ENCODE measurements at regions not wholly inside any gene's neighbourhood (a gene's known extent, or its start where the extent isn't known, plus 50 kb on each side); places are given as distances from the start of the nearest gene placed in this dataset.

GRCh38 chr5:26737348-26738265, 300.8 kb downstream of the CDH9 start:
- Mint-ChIP-seq H3K36me3 (no peaks in the 10 kb centered on the region), H3K27ac (no peak overlapping the region), H3K9me3 (no peaks in the 10 kb centered on the region), H3K27me3 (no peaks in the 10 kb centered on the region), H3K4me1 (no peaks in the 10 kb centered on the region), H3K4me3 (no peak overlapping the region)
- ATAC-seq (ENCODE audit: low read depth) (no peak), DNase-seq (ENCODE audit: low spot score in 2 of 2) (no peak)

- no peak for ATAC-seq (ENCODE audit: low read depth)
- Mint-ChIP-seq H3K27me3 (no peaks in the 10 kb centered on the region), H3K4me1 (no peaks in the 10 kb centered on the region), H3K4me3 (no peak overlapping the region), H3K27ac (no peak overlapping the region), H3K9me3 (peaks cover 8% of the 10 kb centered on the region), H3K36me3 (no peaks in the 10 kb centered on the region)
- DNase-seq (ENCODE audit: low spot score in 2 of 2): no peak
These were observed 310.5 kb downstream of the CDH9 start for GRCh38 chr5:26727916-26728315.

- Mint-ChIP-seq H3K4me1 (no peaks in the 10 kb centered on the region), H3K36me3 (no peaks in the 10 kb centered on the region), H3K27me3 (no peaks in the 10 kb centered on the region), H3K4me3 (no peak overlapping the region), H3K9me3 (peaks cover 3% of the 10 kb centered on the region), H3K27ac (no peak overlapping the region)
- DNase-seq (ENCODE audit: low spot score in 2 of 2) (no peak), ATAC-seq (ENCODE audit: low read depth) (no peak)
These were observed 318.6 kb downstream of the CDH9 start for GRCh38 chr5:26719803-26720202.

- no peak for DNase-seq (ENCODE audit: low spot score in 2 of 2)
- Mint-ChIP-seq H3K4me3 (no peak overlapping the region), H3K36me3 (no peaks in the 10 kb centered on the region), H3K27me3 (no peaks in the 10 kb centered on the region), H3K4me1 (no peaks in the 10 kb centered on the region), H3K9me3 (no peaks in the 10 kb centered on the region), H3K27ac (no peak overlapping the region)
- no peak for ATAC-seq (ENCODE audit: low read depth)
These were observed 337.5 kb downstream of the CDH9 start for GRCh38 chr5:26700759-26701384.

GRCh38 chr5:26692952-26693351, 345.4 kb downstream of the CDH9 start:
- ATAC-seq (ENCODE audit: low read depth): no peak
- Mint-ChIP-seq H3K27ac (no peak overlapping the region), H3K9me3 (peaks cover 4% of the 10 kb centered on the region), H3K4me3 (no peak overlapping the region), H3K4me1 (no peaks in the 10 kb centered on the region), H3K36me3 (no peaks in the 10 kb centered on the region), H3K27me3 (no peaks in the 10 kb centered on the region)
- DNase-seq (ENCODE audit: low spot score in 2 of 2): no peak

- DNase-seq (ENCODE audit: low spot score in 2 of 2) (no peak), ATAC-seq (ENCODE audit: low read depth) (no peak)
- Mint-ChIP-seq H3K9me3 (peaks cover 4% of the 10 kb centered on the region), H3K36me3 (no peaks in the 10 kb centered on the region), H3K4me1 (no peaks in the 10 kb centered on the region), H3K27ac (no peak overlapping the region), H3K4me3 (no peak overlapping the region), H3K27me3 (no peaks in the 10 kb centered on the region)
These were observed 346.9 kb downstream of the CDH9 start for GRCh38 chr5:26691486-26691885.

GRCh38 chr5:26690511-26690910, 347.9 kb downstream of the CDH9 start:
- ATAC-seq (ENCODE audit: low read depth): no peak
- H3K9me3 Mint-ChIP-seq: peaks cover 5% of the 10 kb centered on the region
- H3K36me3 Mint-ChIP-seq: no peaks in the 10 kb centered on the region

GRCh38 chr5:26681861-26682260, 356.5 kb downstream of the CDH9 start:
- H3K27ac Mint-ChIP-seq: no peak overlapping the region
- no peak overlapping the region for H3K4me3 Mint-ChIP-seq
- no peaks in the 10 kb centered on the region for H3K4me1 Mint-ChIP-seq
- ATAC-seq (ENCODE audit: low read depth) (no peak), DNase-seq (ENCODE audit: low spot score in 2 of 2) (no peak)
- H3K9me3 Mint-ChIP-seq: peaks cover 8% of the 10 kb centered on the region
- H3K36me3 Mint-ChIP-seq: no peaks in the 10 kb centered on the region
- no peaks in the 10 kb centered on the region for H3K27me3 Mint-ChIP-seq

More at GRCh38 chr5:26690511-26690910, 347.9 kb downstream of the CDH9 start:
- H3K4me3 Mint-ChIP-seq: no peak overlapping the region
- no peaks in the 10 kb centered on the region for H3K4me1 Mint-ChIP-seq
- no peak for DNase-seq (ENCODE audit: low spot score in 2 of 2)
- H3K27me3 Mint-ChIP-seq: no peaks in the 10 kb centered on the region
- H3K27ac Mint-ChIP-seq: no peak overlapping the region

- H3K9me3 Mint-ChIP-seq: peaks cover 3% of the 10 kb centered on the region
These were observed 363.5 kb downstream of the CDH9 start for GRCh38 chr5:26674846-26675245.

GRCh38 chr5:26669523-26669922, 368.9 kb downstream of the CDH9 start:
- no peak overlapping the region for H3K4me3 Mint-ChIP-seq
- H3K36me3 Mint-ChIP-seq: no peaks in the 10 kb centered on the region
- DNase-seq (ENCODE audit: low spot score in 2 of 2) (no peak), ATAC-seq (ENCODE audit: low read depth) (no peak)
- no peaks in the 10 kb centered on the region for H3K4me1 Mint-ChIP-seq
- no peak overlapping the region for H3K27ac Mint-ChIP-seq
- H3K9me3 Mint-ChIP-seq: peaks cover 4% of the 10 kb centered on the region
- no peaks in the 10 kb centered on the region for H3K27me3 Mint-ChIP-seq

More at GRCh38 chr5:26674846-26675245, 363.5 kb downstream of the CDH9 start:
- Mint-ChIP-seq H3K4me1 (no peaks in the 10 kb centered on the region), H3K27ac (no peak overlapping the region), H3K4me3 (no peak overlapping the region), H3K27me3 (no peaks in the 10 kb centered on the region), H3K36me3 (no peaks in the 10 kb centered on the region)
- ATAC-seq (ENCODE audit: low read depth) (no peak), DNase-seq (ENCODE audit: low spot score in 2 of 2) (no peak)

- Mint-ChIP-seq H3K27me3 (no peaks in the 10 kb centered on the region), H3K4me1 (no peaks in the 10 kb centered on the region), H3K36me3 (no peaks in the 10 kb centered on the region), H3K4me3 (no peak overlapping the region), H3K9me3 (peaks cover 4% of the 10 kb centered on the region), H3K27ac (no peak overlapping the region)
- ATAC-seq (ENCODE audit: low read depth): no peak
- no peak for DNase-seq (ENCODE audit: low spot score in 2 of 2)
These were observed 369.4 kb downstream of the CDH9 start for GRCh38 chr5:26669031-26669430.

- Mint-ChIP-seq H3K36me3 (no peaks in the 10 kb centered on the region), H3K9me3 (peaks cover 1% of the 10 kb centered on the region), H3K4me3 (no peak overlapping the region), H3K27me3 (no peaks in the 10 kb centered on the region), H3K27ac (no peak overlapping the region), H3K4me1 (no peaks in the 10 kb centered on the region)
- ATAC-seq (ENCODE audit: low read depth) (no peak), DNase-seq (ENCODE audit: low spot score in 2 of 2) (no peak)
These were observed 372.0 kb downstream of the CDH9 start for GRCh38 chr5:26666371-26666770.

- DNase-seq (ENCODE audit: low spot score in 2 of 2) (no peak), ATAC-seq (ENCODE audit: low read depth) (no peak)
- Mint-ChIP-seq H3K27me3 (no peaks in the 10 kb centered on the region), H3K4me3 (no peak overlapping the region), H3K36me3 (no peaks in the 10 kb centered on the region), H3K27ac (no peak overlapping the region), H3K9me3 (peaks cover 1% of the 10 kb centered on the region), H3K4me1 (no peaks in the 10 kb centered on the region)
These were observed 374.9 kb downstream of the CDH9 start for GRCh38 chr5:26663500-26663899.

- Mint-ChIP-seq H3K9me3 (peaks cover 1% of the 10 kb centered on the region), H3K36me3 (no peaks in the 10 kb centered on the region), H3K27me3 (no peaks in the 10 kb centered on the region), H3K4me3 (no peak overlapping the region), H3K4me1 (no peaks in the 10 kb centered on the region), H3K27ac (no peak overlapping the region)
- ATAC-seq (ENCODE audit: low read depth): no peak
- no peak for DNase-seq (ENCODE audit: low spot score in 2 of 2)
These were observed 375.5 kb downstream of the CDH9 start for GRCh38 chr5:26662806-26663360.

All from memory B cell (primary cell).